ENCODE measurements at regions not wholly inside any gene's neighbourhood (a gene's known extent, or its start where the extent isn't known, plus 50 kb on each side); places are given as distances from the start of the nearest gene placed in this dataset.

GRCh38 chr16:62288990-62289629 is 252.9 kb upstream of the CDH8 start:
- TF ChIP-seq CTCF (IDR thresholded peaks at IDR 0.05; ENCODE audit: insufficient read depth in 1 of 2, low read depth in 1 of 2, low read length in 1 of 2, severe bottlenecking in 1 of 2, unreplicated experiment in 1 of 2): no peak
- no peak overlapping the region for H3K4me3 ChIP-seq (ENCODE audit: low read depth, low read length)

GRCh38 chr16:62280506-62280905 is 244.3 kb upstream of the CDH8 start:
- Mint-ChIP-seq H3K4me3 (ENCODE audit: unreplicated experiment) (no peak overlapping the region), H3K36me3 (ENCODE audit: insufficient read depth, unreplicated experiment) (no peaks in the 10 kb centered on the region), H3K9me3 (ENCODE audit: unreplicated experiment) (no peaks in the 10 kb centered on the region), H3K27ac (ENCODE audit: unreplicated experiment) (no peak overlapping the region), H3K4me1 (ENCODE audit: low read depth, unreplicated experiment) (no peaks in the 10 kb centered on the region), H3K27me3 (ENCODE audit: insufficient read depth, unreplicated experiment) (peaks cover 5% of the 10 kb centered on the region)
- CTCF ChIA-PET: no interaction called here
- H3K4me3 ChIP-seq (ENCODE audit: low read depth, low read length): no peak overlapping the region
- H3K9me3 ChIP-seq: no peaks in the 10 kb centered on the region
- no peaks in the 10 kb centered on the region for H3K27me3 ChIP-seq (replicated peaks; ENCODE audit: control insufficient read depth, insufficient read depth, low read length)
- POLR2A ChIA-PET: no interaction called here
- no peak for TF ChIP-seq CTCF (IDR thresholded peaks at IDR 0.05; ENCODE audit: insufficient read depth in 1 of 2, low read depth in 1 of 2, low read length in 1 of 2, severe bottlenecking in 1 of 2, unreplicated experiment in 1 of 2)
- intact Hi-C loops (cut with micrococcal nuclease; ENCODE audit: unreplicated experiment): no loop called here
- no peaks in the 10 kb centered on the region for H3K36me3 ChIP-seq (ENCODE audit: control insufficient read depth, insufficient read depth, low read length)
- BruUV-seq (replicated peaks): no TSS peak
- no peak for DNase-seq
- no peaks in the 10 kb centered on the region for H3K4me1 ChIP-seq

More at GRCh38 chr16:62288990-62289629, 252.9 kb upstream of the CDH8 start:
- Histone ChIP-seq H3K4me1 (no peaks in the 10 kb centered on the region), H3K27me3 (replicated peaks; ENCODE audit: control insufficient read depth, insufficient read depth, low read length) (no peaks in the 10 kb centered on the region), H3K36me3 (ENCODE audit: control insufficient read depth, insufficient read depth, low read length) (no peaks in the 10 kb centered on the region), H3K9me3 (no peaks in the 10 kb centered on the region)
- Mint-ChIP-seq H3K27me3 (ENCODE audit: insufficient read depth, unreplicated experiment) (peaks cover 9% of the 10 kb centered on the region), H3K27ac (ENCODE audit: unreplicated experiment) (no peak overlapping the region), H3K36me3 (ENCODE audit: insufficient read depth, unreplicated experiment) (no peaks in the 10 kb centered on the region), H3K4me1 (ENCODE audit: low read depth, unreplicated experiment) (no peaks in the 10 kb centered on the region), H3K4me3 (ENCODE audit: unreplicated experiment) (no peak overlapping the region), H3K9me3 (ENCODE audit: unreplicated experiment) (no peaks in the 10 kb centered on the region)
- ChIA-PET POLR2A (no interaction called here), CTCF (no interaction called here)
- intact Hi-C loops (cut with micrococcal nuclease; ENCODE audit: unreplicated experiment): no loop called here
- no TSS peak for BruUV-seq (replicated peaks)
- no peak for DNase-seq

GRCh38 chr16:62277942-62278341 is 241.7 kb upstream of the CDH8 start:
- no peaks in the 10 kb centered on the region for H3K4me1 ChIP-seq
- TF ChIP-seq CTCF (IDR thresholded peaks at IDR 0.05; ENCODE audit: insufficient read depth in 1 of 2, low read depth in 1 of 2, low read length in 1 of 2, severe bottlenecking in 1 of 2, unreplicated experiment in 1 of 2): no peak
- Mint-ChIP-seq H3K27ac (ENCODE audit: unreplicated experiment) (no peak overlapping the region), H3K9me3 (ENCODE audit: unreplicated experiment) (no peaks in the 10 kb centered on the region), H3K27me3 (ENCODE audit: insufficient read depth, unreplicated experiment) (peaks cover 5% of the 10 kb centered on the region), H3K4me1 (ENCODE audit: low read depth, unreplicated experiment) (no peaks in the 10 kb centered on the region), H3K4me3 (ENCODE audit: unreplicated experiment) (no peak overlapping the region), H3K36me3 (ENCODE audit: insufficient read depth, unreplicated experiment) (no peaks in the 10 kb centered on the region)
- POLR2A ChIA-PET: no interaction called here
- CTCF ChIA-PET: no interaction called here
- BruUV-seq (replicated peaks): no TSS peak
- no peak overlapping the region for H3K4me3 ChIP-seq (ENCODE audit: low read depth, low read length)
- intact Hi-C loops (cut with micrococcal nuclease; ENCODE audit: unreplicated experiment): no loop called here
- H3K9me3 ChIP-seq: no peaks in the 10 kb centered on the region
- H3K36me3 ChIP-seq (ENCODE audit: control insufficient read depth, insufficient read depth, low read length): no peaks in the 10 kb centered on the region
- no peaks in the 10 kb centered on the region for H3K27me3 ChIP-seq (replicated peaks; ENCODE audit: control insufficient read depth, insufficient read depth, low read length)
- DNase-seq: no peak
